Calu3 (cell line): ENCODE measurements at regions not wholly inside any gene's neighbourhood (a gene's known extent, or its start where the extent isn't known, plus 50 kb on each side); places are given as distances from the start of the nearest gene placed in this dataset.

Source experiments
- BruUV-seq: library from RNA; stranded (reverse); fragments of 400-500 nt; replicated peaks from 2 replicates; lab custom pipeline; 2021; lab: Mats Ljungman, UMichigan
- CTCF ChIA-PET: fragments of 300-600 bp; sonication (Branson Sonifier 250); formaldehyde crosslinking; loops from one replicate; lab custom pipeline; 2022; ENCODE audit warnings: antibody characterized with exemption; lab: Charles Lee
- DNase-seq: peaks from one replicate; pipeline ENCODE4 v3.0.0; 2022
- H3K27ac Mint-ChIP-seq: one replicate; pipeline ENCODE4 v1.8.0; 2022; ENCODE audit warnings: mixed read lengths; ENCODE audit not compliant: unreplicated experiment
- H3K27me3 Mint-ChIP-seq: one replicate; pipeline ENCODE4 v1.8.0; 2022; ENCODE audit warnings: mixed read lengths; ENCODE audit not compliant: unreplicated experiment
- H3K36me3 Mint-ChIP-seq: one replicate; pipeline ENCODE4 v1.8.0; 2022; ENCODE audit warnings: mild to moderate bottlenecking, moderate library complexity, mixed read lengths; ENCODE audit not compliant: insufficient read depth, unreplicated experiment
- H3K4me1 Mint-ChIP-seq: one replicate; pipeline ENCODE4 v1.8.0; 2022; ENCODE audit warnings: mild to moderate bottlenecking, low read depth, mixed read lengths; ENCODE audit not compliant: unreplicated experiment
- H3K4me3 Mint-ChIP-seq: one replicate; pipeline ENCODE4 v1.8.0; 2022; ENCODE audit warnings: mild to moderate bottlenecking, low read depth, moderate library complexity, mixed read lengths; ENCODE audit not compliant: unreplicated experiment
- H3K9me3 Mint-ChIP-seq: one replicate; pipeline ENCODE4 v1.8.0; 2022; ENCODE audit warnings: low read depth, mixed read lengths; ENCODE audit not compliant: unreplicated experiment
- intact Hi-C: fragments of 100-400 bp; cut with micrococcal nuclease; formaldehyde crosslinking; loops from one replicate; pipeline ENCODE4 v1.10.0; 2022; ENCODE audit not compliant: unreplicated experiment
- TF ChIP-seq, protein P1 (sequence below): fragments of 200-600 bp; IDR thresholded peaks from one replicate; pipeline ENCODE4 v1.8.0; 2022; ENCODE audit warnings: antibody characterized with exemption; ENCODE audit not compliant: unreplicated experiment

GRCh38 chr5:158164296-158165047 lies 305.5 kb upstream of the CLINT1 start:
- Mint-ChIP-seq H3K9me3 (no peaks in the 10 kb centered on the region), H3K4me3 (no peak overlapping the region), H3K4me1 (no peaks in the 10 kb centered on the region), H3K36me3 (no peaks in the 10 kb centered on the region), H3K27ac (no peak overlapping the region), H3K27me3 (no peaks in the 10 kb centered on the region)
- CTCF ChIA-PET, result no interaction called here
- no peak for DNase-seq
- no TSS peak for BruUV-seq
- intact Hi-C loops, result no loop called here
- TF ChIP-seq, protein P1, sequence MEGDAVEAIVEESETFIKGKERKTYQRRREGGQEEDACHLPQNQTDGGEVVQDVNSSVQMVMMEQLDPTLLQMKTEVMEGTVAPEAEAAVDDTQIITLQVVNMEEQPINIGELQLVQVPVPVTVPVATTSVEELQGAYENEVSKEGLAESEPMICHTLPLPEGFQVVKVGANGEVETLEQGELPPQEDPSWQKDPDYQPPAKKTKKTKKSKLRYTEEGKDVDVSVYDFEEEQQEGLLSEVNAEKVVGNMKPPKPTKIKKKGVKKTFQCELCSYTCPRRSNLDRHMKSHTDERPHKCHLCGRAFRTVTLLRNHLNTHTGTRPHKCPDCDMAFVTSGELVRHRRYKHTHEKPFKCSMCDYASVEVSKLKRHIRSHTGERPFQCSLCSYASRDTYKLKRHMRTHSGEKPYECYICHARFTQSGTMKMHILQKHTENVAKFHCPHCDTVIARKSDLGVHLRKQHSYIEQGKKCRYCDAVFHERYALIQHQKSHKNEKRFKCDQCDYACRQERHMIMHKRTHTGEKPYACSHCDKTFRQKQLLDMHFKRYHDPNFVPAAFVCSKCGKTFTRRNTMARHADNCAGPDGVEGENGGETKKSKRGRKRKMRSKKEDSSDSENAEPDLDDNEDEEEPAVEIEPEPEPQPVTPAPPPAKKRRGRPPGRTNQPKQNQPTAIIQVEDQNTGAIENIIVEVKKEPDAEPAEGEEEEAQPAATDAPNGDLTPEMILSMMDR, result no peak

DNA sequence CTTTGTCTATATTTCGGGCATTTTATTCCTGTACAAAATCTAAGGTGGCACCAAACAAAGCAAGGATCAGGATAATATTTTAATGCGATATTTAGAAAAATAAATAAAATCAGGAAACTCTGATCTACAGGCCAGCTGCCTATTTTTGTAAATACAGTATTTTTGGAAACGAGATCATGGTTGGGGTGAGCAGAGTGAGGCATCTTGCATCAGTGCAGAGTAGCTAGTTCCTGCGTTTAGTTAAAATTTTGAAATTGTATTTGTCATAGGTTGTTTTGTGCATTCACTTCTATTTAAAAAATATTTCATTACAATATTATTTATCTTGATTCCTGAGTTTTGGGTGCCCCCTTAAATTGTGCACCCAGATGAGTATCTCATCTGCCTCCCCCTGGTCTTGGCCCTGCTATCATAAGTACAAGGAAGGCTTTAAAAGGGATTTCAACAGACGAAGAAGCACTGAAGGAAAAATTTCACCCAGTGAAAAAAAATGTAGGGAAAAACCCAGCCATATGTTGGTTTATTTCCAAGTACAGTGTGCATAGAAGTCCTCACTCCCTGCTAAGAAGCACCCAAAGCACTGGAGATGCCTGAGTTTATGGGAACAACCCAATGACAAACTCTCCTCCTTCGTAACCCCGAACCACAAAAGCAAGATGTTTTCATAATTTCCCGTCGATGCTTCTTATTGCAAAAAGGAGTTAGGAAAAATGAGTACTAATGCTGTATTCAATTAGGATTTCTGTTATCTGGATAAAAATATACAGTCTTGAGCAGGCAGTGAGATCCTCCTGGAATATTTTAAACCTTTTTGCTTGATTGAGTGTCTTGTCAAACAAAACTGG lies 304.7 kb upstream of the CLINT1 start:
- intact Hi-C loops, result no loop called here
- no peak for DNase-seq
- Mint-ChIP-seq H3K9me3 (no peaks in the 10 kb centered on the region), H3K27me3 (no peaks in the 10 kb centered on the region), H3K27ac (no peak overlapping the region), H3K4me1 (no peaks in the 10 kb centered on the region), H3K4me3 (no peak overlapping the region), H3K36me3 (no peaks in the 10 kb centered on the region)
- TF ChIP-seq, protein P1, result no peak
- CTCF ChIA-PET, result interaction anchor here (0.6 to 1.2 kb wide), 2 partner anchors 72 to 693 kb away, joined by 3 to 4 read pairs; no protein-coding TSS in a partner anchor
- no TSS peak for BruUV-seq

- H3K27ac Mint-ChIP-seq, result no peak overlapping the region
- no peaks in the 10 kb centered on the region for H3K36me3 Mint-ChIP-seq
- no peak for DNase-seq
- BruUV-seq, result no TSS peak
- CTCF ChIA-PET, result interaction anchor here (1.2 kb wide), 2 partner anchors 12 to 71 kb away, joined by 3 read pairs; no protein-coding TSS in a partner anchor
- H3K27me3 Mint-ChIP-seq, result no peaks in the 10 kb centered on the region
- no peaks in the 10 kb centered on the region for H3K4me1 Mint-ChIP-seq
- TF ChIP-seq, protein P1, result no peak
- H3K4me3 Mint-ChIP-seq, result no peak overlapping the region
- no peaks in the 10 kb centered on the region for H3K9me3 Mint-ChIP-seq
- intact Hi-C loops, result no loop called here
These were observed 303.6 kb upstream of the CLINT1 start for GRCh38 chr5:158162479-158163034.

GRCh38 chr5:158162026-158162425 lies 303.1 kb upstream of the CLINT1 start:
- Mint-ChIP-seq H3K9me3 (no peaks in the 10 kb centered on the region), H3K36me3 (no peaks in the 10 kb centered on the region), H3K27ac (no peak overlapping the region), H3K4me1 (no peaks in the 10 kb centered on the region), H3K4me3 (no peak overlapping the region), H3K27me3 (no peaks in the 10 kb centered on the region)
- intact Hi-C loops, result no loop called here
- BruUV-seq, result no TSS peak
- TF ChIP-seq, protein P1, result no peak
- no peak for DNase-seq
- CTCF ChIA-PET, result interaction anchor here (1.2 kb wide), 1 partner anchor 13 kb away, joined by 3 read pairs; no protein-coding TSS in a partner anchor
